OCI-LY1 (cell line): ENCODE measurements at regions not wholly inside any gene's neighbourhood (a gene's known extent, or its start where the extent isn't known, plus 50 kb on each side); places are given as distances from the start of the nearest gene placed in this dataset.
"Not testable (repeated sequence)": the region's sequence is repeated elsewhere in the genome, so short reads cannot be mapped to it uniquely, and the experiment has no call there.

Experiments used
- H2AFZ ChIP-seq: fragments of 200-600 bp; sonication (generic), shearing (Covaris generic); 2 replicates; pipeline ENCODE4 v1.6.0; 2014; ENCODE audit warnings: antibody characterized with exemption, mild to moderate bottlenecking, low read length
- H3F3A ChIP-seq: fragments of 200-600 bp; sonication (generic), shearing (Covaris generic); 2 replicates; pipeline ENCODE4 v1.6.0; 2014; ENCODE audit warnings: mild to moderate bottlenecking, antibody characterized with exemption, low read length, moderate library complexity; ENCODE audit not compliant: insufficient read depth
- H3K27ac ChIP-seq: fragments of 200-600 bp; sonication (generic); 2 replicates; pipeline ENCODE4 v1.5.1; 2014; ENCODE audit warnings: low read length, mixed run types, mild to moderate bottlenecking, low read depth; ENCODE audit not compliant: poor library complexity, severe bottlenecking
- H3K27me3 ChIP-seq: fragments of 200-600 bp; sonication (generic); 2 replicates; pipeline ENCODE4 v1.6.0; 2014; ENCODE audit warnings: antibody characterized with exemption, mild to moderate bottlenecking, low read length, moderate library complexity; ENCODE audit not compliant: insufficient read depth
- H3K36me3 ChIP-seq: fragments of 200-600 bp; sonication (generic); 2 replicates; pipeline ENCODE4 v1.6.1; 2014; ENCODE audit warnings: mild to moderate bottlenecking, antibody characterized with exemption, low read length, moderate library complexity, mixed read lengths; ENCODE audit not compliant: insufficient read depth
- H3K4me1 ChIP-seq: fragments of 200-600 bp; sonication (generic); 2 replicates; pipeline ENCODE4 v1.5.1; 2014; ENCODE audit warnings: mild to moderate bottlenecking, low read length, moderate library complexity; ENCODE audit not compliant: insufficient read depth, severe bottlenecking
- H3K4me2 ChIP-seq: fragments of 200-600 bp; sonication (generic), shearing (Covaris generic); 2 replicates; pipeline ENCODE4 v1.6.1; 2014; ENCODE audit warnings: low read length
- H3K4me3 ChIP-seq: fragments of 200-600 bp; sonication (generic); 2 replicates; pipeline ENCODE4 v1.5.1; 2014; ENCODE audit warnings: low read length, low read depth, mild to moderate bottlenecking, mixed read lengths; ENCODE audit not compliant: poor library complexity, severe bottlenecking
- H3K79me2 ChIP-seq: fragments of 200-600 bp; shearing (Covaris generic); 2 replicates; pipeline ENCODE4 v1.6.1; 2016; ENCODE audit warnings: mixed run types, low read length, mixed read lengths; ENCODE audit not compliant: insufficient read depth
- H3K9ac ChIP-seq: fragments of 200-600 bp; sonication (generic), shearing (Covaris generic); 2 replicates; pipeline ENCODE4 v1.6.1; 2014; ENCODE audit warnings: mild to moderate bottlenecking, low read length, mixed read lengths
- H3K9me2 ChIP-seq: fragments of 200-600 bp; sonication (generic), shearing (Covaris generic); 2 replicates; pipeline ENCODE4 v1.6.1; 2014; ENCODE audit warnings: low read depth, mild to moderate bottlenecking, low read length, mixed read lengths
- H3K9me3 ChIP-seq: fragments of 200-600 bp; shearing (Covaris generic); 2 replicates; pipeline ENCODE4 v1.6.1; 2014; ENCODE audit warnings: low read length, mixed read lengths
- H4K20me1 ChIP-seq: fragments of 200-600 bp; sonication (generic), shearing (Covaris generic); 2 replicates; pipeline ENCODE4 v1.6.0; 2016; ENCODE audit warnings: mild to moderate bottlenecking, low read length; ENCODE audit not compliant: insufficient read depth
- EZH2 ChIP-seq: fragments of 200-600 bp; sonication (generic), shearing (Covaris generic); IDR thresholded peaks from 2 replicates; pipeline ENCODE4 v1.8.0; 2017; ENCODE audit warnings: borderline replicate concordance, mixed run types, mild to moderate bottlenecking, antibody characterized with exemption, low read length, moderate library complexity, mixed read lengths
- TF ChIP-seq, protein P1 (sequence below): fragments of 200-600 bp; sonication (generic), shearing (Covaris generic); IDR thresholded peaks from 2 replicates; pipeline ENCODE4 v1.5.1; 2017; ENCODE audit warnings: mild to moderate bottlenecking, antibody characterized with exemption, low read length, moderate library complexity, mixed read lengths

DNA sequence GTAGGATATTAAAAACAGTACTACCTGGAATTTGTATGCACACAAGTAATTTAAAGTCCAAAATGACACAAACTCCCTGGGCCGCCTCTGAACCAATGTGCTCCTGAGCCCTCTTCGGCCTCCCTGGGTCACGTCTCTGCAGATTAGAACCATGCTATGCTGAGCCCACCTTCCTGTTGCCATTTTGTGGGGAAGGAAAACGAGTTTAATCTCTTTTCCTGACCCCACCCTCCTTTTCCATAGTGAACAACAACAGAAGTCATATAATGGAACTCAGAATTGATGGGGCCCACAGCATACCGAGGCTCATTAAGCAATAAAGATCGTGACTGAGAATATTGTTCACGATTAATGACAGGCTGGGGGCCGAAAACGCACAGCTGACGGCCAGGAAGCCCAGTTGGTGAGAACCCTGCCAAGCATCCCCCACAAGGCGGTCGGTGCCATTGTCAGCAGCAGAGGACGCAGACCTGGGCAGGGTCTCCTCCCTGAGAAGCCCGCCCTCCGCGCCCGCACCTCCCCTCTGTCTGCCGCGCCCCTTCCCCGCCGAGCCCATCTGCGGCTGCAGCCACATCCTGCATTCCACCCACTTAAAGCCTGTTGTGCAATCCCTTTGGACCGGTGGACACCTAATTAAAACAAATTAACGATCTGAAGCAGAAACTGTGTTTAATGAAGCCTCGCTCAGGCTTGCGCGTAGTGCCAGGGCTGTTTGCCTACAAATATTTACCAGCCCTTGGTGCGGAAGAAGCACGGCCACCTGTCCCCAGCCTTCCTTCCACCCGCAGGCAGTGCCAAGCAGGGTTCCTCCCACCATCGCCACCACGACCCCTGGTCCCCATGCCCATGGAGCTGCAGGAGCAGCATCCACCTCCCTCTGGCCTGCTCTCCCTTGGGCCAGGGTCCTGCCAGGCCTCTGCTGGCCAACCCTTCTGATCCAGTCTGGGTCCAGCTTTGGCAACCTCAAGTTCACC lies 68.1 kb downstream of the DLL1 start:
- Histone ChIP-seq H3K27ac (no peak overlapping the region), H3K4me3 (no peak overlapping the region), H2AFZ (no peak overlapping the region), H3F3A (no peaks in the 10 kb centered on the region), H3K4me2 (no peak overlapping the region), H3K4me1 (no peaks in the 10 kb centered on the region), H4K20me1 (no peaks in the 10 kb centered on the region), H3K36me3 (no peaks in the 10 kb centered on the region), H3K9me3 (no peaks in the 10 kb centered on the region), H3K9me2 (no peaks in the 10 kb centered on the region), H3K9ac (no peak overlapping the region), H3K79me2 (no peaks in the 10 kb centered on the region), H3K27me3 (no peaks in the 10 kb centered on the region; the same call in 1 of the 2 replicates)
- TF ChIP-seq EZH2 = no peak
- TF ChIP-seq, protein P1, sequence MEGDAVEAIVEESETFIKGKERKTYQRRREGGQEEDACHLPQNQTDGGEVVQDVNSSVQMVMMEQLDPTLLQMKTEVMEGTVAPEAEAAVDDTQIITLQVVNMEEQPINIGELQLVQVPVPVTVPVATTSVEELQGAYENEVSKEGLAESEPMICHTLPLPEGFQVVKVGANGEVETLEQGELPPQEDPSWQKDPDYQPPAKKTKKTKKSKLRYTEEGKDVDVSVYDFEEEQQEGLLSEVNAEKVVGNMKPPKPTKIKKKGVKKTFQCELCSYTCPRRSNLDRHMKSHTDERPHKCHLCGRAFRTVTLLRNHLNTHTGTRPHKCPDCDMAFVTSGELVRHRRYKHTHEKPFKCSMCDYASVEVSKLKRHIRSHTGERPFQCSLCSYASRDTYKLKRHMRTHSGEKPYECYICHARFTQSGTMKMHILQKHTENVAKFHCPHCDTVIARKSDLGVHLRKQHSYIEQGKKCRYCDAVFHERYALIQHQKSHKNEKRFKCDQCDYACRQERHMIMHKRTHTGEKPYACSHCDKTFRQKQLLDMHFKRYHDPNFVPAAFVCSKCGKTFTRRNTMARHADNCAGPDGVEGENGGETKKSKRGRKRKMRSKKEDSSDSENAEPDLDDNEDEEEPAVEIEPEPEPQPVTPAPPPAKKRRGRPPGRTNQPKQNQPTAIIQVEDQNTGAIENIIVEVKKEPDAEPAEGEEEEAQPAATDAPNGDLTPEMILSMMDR = no peak

DNA sequence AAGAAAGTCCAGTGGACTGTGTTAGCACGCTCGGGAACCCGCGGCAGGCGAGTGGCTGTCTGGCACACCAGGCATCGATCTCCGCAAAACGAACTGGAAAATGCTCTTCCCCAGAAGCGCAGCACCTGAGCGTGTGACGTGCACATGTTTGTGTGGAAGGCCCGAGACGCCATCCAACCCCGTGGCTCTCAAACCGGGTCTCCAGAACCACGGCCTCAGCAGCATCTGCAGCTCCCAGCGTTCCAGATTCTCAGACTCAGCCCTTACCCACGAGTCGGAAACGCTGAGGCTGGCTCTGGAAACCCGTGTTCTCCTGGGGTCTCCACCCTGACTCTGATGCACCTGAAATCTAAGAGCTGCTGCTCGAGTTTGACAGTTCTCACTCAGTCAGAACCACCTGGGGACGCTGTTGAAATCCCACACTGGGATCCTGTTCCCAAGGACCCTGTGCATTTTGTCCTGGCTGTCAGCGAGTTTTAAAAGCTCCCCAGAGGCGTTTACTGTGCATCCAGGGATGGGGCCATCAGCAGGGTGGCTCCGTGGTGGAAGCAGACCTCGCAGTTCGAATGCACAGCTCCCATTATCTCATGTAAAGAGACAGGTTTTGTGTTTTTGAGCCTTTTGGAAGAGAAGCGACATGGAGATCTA lies 69.0 kb downstream of the DLL1 start:
- no peak overlapping the region for H3K27ac ChIP-seq
- no peaks in the 10 kb centered on the region for H3K79me2 ChIP-seq
- H3K9ac ChIP-seq = no peak overlapping the region
- H3K4me1 ChIP-seq = no peaks in the 10 kb centered on the region
- H3K4me3 ChIP-seq = no peak overlapping the region
- H4K20me1 ChIP-seq = no peaks in the 10 kb centered on the region
- no peaks in the 10 kb centered on the region for H3F3A ChIP-seq
- H3K9me3 ChIP-seq = no peaks in the 10 kb centered on the region
- H3K9me2 ChIP-seq = no peaks in the 10 kb centered on the region
- H3K27me3 ChIP-seq = no peaks in the 10 kb centered on the region
- H2AFZ ChIP-seq = no peak overlapping the region
- H3K4me2 ChIP-seq = no peak overlapping the region
- no peaks in the 10 kb centered on the region for H3K36me3 ChIP-seq
- TF ChIP-seq, protein P1 = no peak
- no peak for TF ChIP-seq EZH2

DNA sequence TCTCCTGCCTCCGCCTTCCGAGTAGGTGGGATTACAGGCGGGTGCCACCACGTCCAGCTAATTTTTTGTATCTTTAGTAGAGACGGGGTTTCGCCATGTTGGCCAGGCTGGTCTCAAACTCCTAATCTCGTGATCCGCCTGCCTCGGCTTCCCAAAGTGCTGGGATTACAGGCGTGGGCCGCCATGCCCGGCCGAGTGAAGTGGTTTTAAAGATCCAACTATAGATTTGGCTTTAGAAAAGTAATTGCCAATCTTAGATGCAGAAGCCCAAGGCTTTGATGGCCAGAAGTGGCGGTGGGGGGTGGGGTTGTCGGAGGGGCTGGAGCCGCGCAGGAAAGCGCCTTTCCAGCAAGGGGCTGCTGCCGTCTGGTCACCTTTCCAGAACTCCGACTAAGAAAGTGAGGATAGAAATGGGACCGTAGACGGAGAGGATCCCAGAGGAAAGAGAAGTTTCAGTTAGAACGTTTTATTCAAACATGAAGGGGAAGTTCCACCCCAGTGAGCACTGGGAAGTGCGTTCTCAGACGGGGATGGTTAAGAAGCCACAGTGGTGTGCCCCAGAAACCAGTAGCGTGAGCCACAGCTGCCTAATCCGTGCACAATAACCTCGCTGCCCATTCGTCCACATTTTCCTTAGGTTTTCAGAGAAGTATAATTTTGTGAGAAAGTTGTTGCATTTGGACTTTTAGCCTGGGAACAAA lies 69.7 kb downstream of the DLL1 start:
- no peak overlapping the region for H3K4me3 ChIP-seq
- no peaks in the 10 kb centered on the region for H3K79me2 ChIP-seq
- no peaks in the 10 kb centered on the region for H3F3A ChIP-seq
- no peak overlapping the region for H3K27ac ChIP-seq
- no peaks in the 10 kb centered on the region for H3K27me3 ChIP-seq
- no peak for TF ChIP-seq EZH2
- TF ChIP-seq, protein P1 = no peak
- no peaks in the 10 kb centered on the region for H3K36me3 ChIP-seq
- no peak overlapping the region for H3K4me2 ChIP-seq
- no peaks in the 10 kb centered on the region for H3K9me3 ChIP-seq
- no peaks in the 10 kb centered on the region for H3K9me2 ChIP-seq
- H3K4me1 ChIP-seq = no peaks in the 10 kb centered on the region
- no peaks in the 10 kb centered on the region for H4K20me1 ChIP-seq
- no peak overlapping the region for H3K9ac ChIP-seq
- H2AFZ ChIP-seq = no peak overlapping the region

- not testable (repeated sequence) for H3K4me3 ChIP-seq, H3K27me3 ChIP-seq, H3K9ac ChIP-seq, H2AFZ ChIP-seq, H3K9me3 ChIP-seq, H4K20me1 ChIP-seq, H3K79me2 ChIP-seq, H3K4me2 ChIP-seq, H3F3A ChIP-seq, H3K27ac ChIP-seq, H3K36me3 ChIP-seq, H3K9me2 ChIP-seq, H3K4me1 ChIP-seq
Observed at GRCh38 chr6:170213637-170214018, 77.2 kb downstream of the DLL1 start.
